ENCODE measurements at regions not wholly inside any gene's neighbourhood (a gene's known extent, or its start where the extent isn't known, plus 50 kb on each side); places are given as distances from the start of the nearest gene placed in this dataset.

GRCh38 chr7:118580743-118581382, 356.4 kb downstream of the ANKRD7 start:
- TF ChIP-seq CTCF (IDR thresholded peaks at IDR 0.05) (no peak), POLR2A (IDR thresholded peaks at IDR 0.05) (no peak)

Measured in breast epithelium (tissue), 3 donors.